K562 (cell line): ENCODE measurements at regions not wholly inside any gene's neighbourhood (a gene's known extent, or its start where the extent isn't known, plus 50 kb on each side); places are given as distances from the start of the nearest gene placed in this dataset.

ENCODE experiments used
- CTCF ChIP-seq, 3 experiments: IDR thresholded peaks in 2 of 3; conservative IDR thresholded peaks in 1 of 3; 2 replicates each; pipeline ENCODE4 v1.5.1; 2011 to 2012; ENCODE audit warnings: low read length in 3 of 3, mild to moderate bottlenecking in 3 of 3, control low read depth in 2 of 3, improper control_type of control experiment in 1 of 3, inconsistent platforms in 1 of 3, low read depth in 1 of 3, mixed read lengths in 1 of 3, moderate library complexity in 1 of 3; ENCODE audit not compliant: insufficient read depth in 2 of 3
- TF ChIP-seq, protein P1 (sequence below), 2 experiments: fragments of 450-650 bp in 1 of 2; sonication (generic) in 1 of 2; formaldehyde crosslinking in 1 of 2; IDR thresholded peaks; 2 replicates each; pipeline versions ENCODE4 v1.7.1 to v1.9.0; 2016 to 2022; ENCODE audit warnings: inconsistent platforms in 1 of 2, mild to moderate bottlenecking in 1 of 2, missing genetic modification reagents in 1 of 2

- TF ChIP-seq, protein P1, sequence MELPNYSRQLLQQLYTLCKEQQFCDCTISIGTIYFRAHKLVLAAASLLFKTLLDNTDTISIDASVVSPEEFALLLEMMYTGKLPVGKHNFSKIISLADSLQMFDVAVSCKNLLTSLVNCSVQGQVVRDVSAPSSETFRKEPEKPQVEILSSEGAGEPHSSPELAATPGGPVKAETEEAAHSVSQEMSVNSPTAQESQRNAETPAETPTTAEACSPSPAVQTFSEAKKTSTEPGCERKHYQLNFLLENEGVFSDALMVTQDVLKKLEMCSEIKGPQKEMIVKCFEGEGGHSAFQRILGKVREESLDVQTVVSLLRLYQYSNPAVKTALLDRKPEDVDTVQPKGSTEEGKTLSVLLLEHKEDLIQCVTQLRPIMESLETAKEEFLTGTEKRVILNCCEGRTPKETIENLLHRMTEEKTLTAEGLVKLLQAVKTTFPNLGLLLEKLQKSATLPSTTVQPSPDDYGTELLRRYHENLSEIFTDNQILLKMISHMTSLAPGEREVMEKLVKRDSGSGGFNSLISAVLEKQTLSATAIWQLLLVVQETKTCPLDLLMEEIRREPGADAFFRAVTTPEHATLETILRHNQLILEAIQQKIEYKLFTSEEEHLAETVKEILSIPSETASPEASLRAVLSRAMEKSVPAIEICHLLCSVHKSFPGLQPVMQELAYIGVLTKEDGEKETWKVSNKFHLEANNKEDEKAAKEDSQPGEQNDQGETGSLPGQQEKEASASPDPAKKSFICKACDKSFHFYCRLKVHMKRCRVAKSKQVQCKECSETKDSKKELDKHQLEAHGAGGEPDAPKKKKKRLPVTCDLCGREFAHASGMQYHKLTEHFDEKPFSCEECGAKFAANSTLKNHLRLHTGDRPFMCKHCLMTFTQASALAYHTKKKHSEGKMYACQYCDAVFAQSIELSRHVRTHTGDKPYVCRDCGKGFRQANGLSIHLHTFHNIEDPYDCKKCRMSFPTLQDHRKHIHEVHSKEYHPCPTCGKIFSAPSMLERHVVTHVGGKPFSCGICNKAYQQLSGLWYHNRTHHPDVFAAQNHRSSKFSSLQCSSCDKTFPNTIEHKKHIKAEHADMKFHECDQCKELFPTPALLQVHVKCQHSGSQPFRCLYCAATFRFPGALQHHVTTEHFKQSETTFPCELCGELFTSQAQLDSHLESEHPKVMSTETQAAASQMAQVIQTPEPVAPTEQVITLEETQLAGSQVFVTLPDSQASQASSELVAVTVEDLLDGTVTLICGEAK (IDR thresholded peaks at IDR 0.05), result no peak
- TF ChIP-seq, protein P1 (CRISPR knock-in tag; IDR thresholded peaks at IDR 0.05), result no peak
- TF ChIP-seq CTCF (IDR thresholded peaks at IDR 0.05 in 2 of 3, conservative IDR thresholded peaks at IDR 0.05 in 1 of 3; ENCODE audit: insufficient read depth in 2 of 3, low read depth in 1 of 3, low read length in 3 of 3), result no peak
Observed at GRCh38 chr1:157219600-157219999, 81.4 kb upstream of the ETV3 start.
